SU-DHL-6 (cell line): ENCODE measurements at regions not wholly inside any gene's neighbourhood (a gene's known extent, or its start where the extent isn't known, plus 50 kb on each side); places are given as distances from the start of the nearest gene placed in this dataset.

ENCODE experiments used
- EZH2phosphoT487 ChIP-seq: fragments of 200-600 bp; sonication (generic), shearing (Covaris generic); conservative IDR thresholded peaks from 2 replicates; pipeline ENCODE4 v1.6.1; 2018; ENCODE audit warnings: mild to moderate bottlenecking, antibody characterized with exemption, low read length, moderate library complexity, mixed read lengths
- TF ChIP-seq, protein P1 (sequence below): fragments of 200-600 bp; sonication (generic); IDR thresholded peaks from one replicate; pipeline ENCODE4 v1.5.1; 2017; ENCODE audit warnings: antibody characterized with exemption, mild to moderate bottlenecking, low read length, moderate library complexity; ENCODE audit not compliant: insufficient read depth, poor library complexity, severe bottlenecking

DNA sequence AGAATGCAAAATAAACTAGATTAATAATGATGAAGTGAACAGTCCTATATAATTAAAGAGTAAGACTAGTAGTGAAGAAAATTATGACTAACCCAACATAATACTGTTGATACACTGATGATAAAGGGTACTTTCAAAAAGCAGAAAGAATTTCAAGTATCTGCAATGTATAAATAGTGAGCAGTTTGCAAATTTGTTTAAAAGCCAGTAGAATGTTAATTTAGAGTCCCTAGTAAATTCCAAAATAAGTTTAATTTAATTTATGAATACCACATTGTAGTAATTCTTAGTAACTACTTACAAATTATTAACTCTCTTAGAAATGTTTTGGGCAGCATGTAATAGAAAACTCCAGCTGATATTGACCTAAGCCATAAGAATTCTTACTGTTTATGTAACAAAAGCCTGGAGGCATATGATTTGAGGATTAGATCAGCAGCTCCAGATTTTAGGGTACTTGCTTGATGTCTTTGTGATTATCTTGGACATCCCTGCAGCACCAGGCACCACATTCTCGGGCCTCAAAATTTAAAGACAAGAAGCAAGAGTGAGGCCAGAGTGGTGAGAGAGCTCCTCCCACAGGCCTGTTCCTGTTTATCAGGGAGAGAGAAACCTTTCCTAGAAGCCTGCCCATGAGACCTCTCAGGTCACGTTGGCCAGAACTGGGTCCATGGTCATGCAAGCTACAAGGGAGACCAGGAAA is 67.6 kb upstream of the TDRD3 start:
- TF ChIP-seq, protein P1, sequence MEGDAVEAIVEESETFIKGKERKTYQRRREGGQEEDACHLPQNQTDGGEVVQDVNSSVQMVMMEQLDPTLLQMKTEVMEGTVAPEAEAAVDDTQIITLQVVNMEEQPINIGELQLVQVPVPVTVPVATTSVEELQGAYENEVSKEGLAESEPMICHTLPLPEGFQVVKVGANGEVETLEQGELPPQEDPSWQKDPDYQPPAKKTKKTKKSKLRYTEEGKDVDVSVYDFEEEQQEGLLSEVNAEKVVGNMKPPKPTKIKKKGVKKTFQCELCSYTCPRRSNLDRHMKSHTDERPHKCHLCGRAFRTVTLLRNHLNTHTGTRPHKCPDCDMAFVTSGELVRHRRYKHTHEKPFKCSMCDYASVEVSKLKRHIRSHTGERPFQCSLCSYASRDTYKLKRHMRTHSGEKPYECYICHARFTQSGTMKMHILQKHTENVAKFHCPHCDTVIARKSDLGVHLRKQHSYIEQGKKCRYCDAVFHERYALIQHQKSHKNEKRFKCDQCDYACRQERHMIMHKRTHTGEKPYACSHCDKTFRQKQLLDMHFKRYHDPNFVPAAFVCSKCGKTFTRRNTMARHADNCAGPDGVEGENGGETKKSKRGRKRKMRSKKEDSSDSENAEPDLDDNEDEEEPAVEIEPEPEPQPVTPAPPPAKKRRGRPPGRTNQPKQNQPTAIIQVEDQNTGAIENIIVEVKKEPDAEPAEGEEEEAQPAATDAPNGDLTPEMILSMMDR, result peak; percentile 29
- TF ChIP-seq EZH2phosphoT487, result no peak
